Stimulated activated naive CD8-positive, alpha-beta T cell treated with anti-CD3 and anti-CD28 coated beads, Interleukin-15, amount 100 ng/mL, for 72 hours (primary cell): ENCODE measurements at regions not wholly inside any gene's neighbourhood (a gene's known extent, or its start where the extent isn't known, plus 50 kb on each side); places are given as distances from the start of the nearest gene placed in this dataset.

Source experiments
- ATAC-seq: fragments of 150-1000 bp; cut with Tn5 transposase; 2 replicates; pipeline ENCODE4 v1.10.0; 2021; ENCODE audit warnings: mild to moderate bottlenecking, moderate library complexity
- DNase-seq, 2 donors: peaks; one replicate each; pipeline ENCODE4 v3.0.0; 2021 to 2022
- H3K27ac Mint-ChIP-seq, 2 donors: one replicate each; pipeline ENCODE4 v1.8.0; 2022; ENCODE audit warnings: mild to moderate bottlenecking in 2 of 2, mixed read lengths in 2 of 2, moderate library complexity in 2 of 2
- H3K27me3 Mint-ChIP-seq: one replicate; pipeline ENCODE4 v1.8.0; 2022; ENCODE audit warnings: mixed read lengths
- H3K4me1 Mint-ChIP-seq: one replicate; pipeline ENCODE4 v1.8.0; 2022; ENCODE audit warnings: mild to moderate bottlenecking, mixed read lengths
- H3K4me3 Mint-ChIP-seq, 2 donors: one replicate each; pipeline ENCODE4 v1.8.0; 2022; ENCODE audit warnings: mild to moderate bottlenecking in 2 of 2, mixed read lengths in 2 of 2, moderate library complexity in 1 of 2
- H3K9me3 Mint-ChIP-seq, 2 donors: one replicate each; pipeline ENCODE4 v1.8.0; 2022; ENCODE audit warnings: mixed read lengths in 2 of 2

- Mint-ChIP-seq H3K4me1 (no peaks in the 10 kb centered on the region), H3K27me3 (peaks cover 8% of the 10 kb centered on the region), H3K9me3 (no peaks in the 10 kb centered on the region), H3K4me3 (no peak overlapping the region), H3K27ac (peak overlapping the region; percentile 2 to 59)
- ATAC-seq (no peak), DNase-seq (no peak)
Measured at GRCh38 chr19:29085206-29085605, 127.7 kb downstream of the UQCRFS1 start.

- Mint-ChIP-seq H3K27ac (no peak overlapping the region), H3K27me3 (peaks cover 8% of the 10 kb centered on the region), H3K4me1 (no peaks in the 10 kb centered on the region), H3K9me3 (no peaks in the 10 kb centered on the region), H3K4me3 (no peak overlapping the region)
- no peak for DNase-seq
- no peak for ATAC-seq
Measured at GRCh38 chr19:29084266-29084665, 128.7 kb downstream of the UQCRFS1 start.

- no peak for ATAC-seq
- Mint-ChIP-seq H3K4me3 (no peak overlapping the region), H3K27ac (no peak overlapping the region), H3K27me3 (peaks cover 8% of the 10 kb centered on the region), H3K4me1 (no peaks in the 10 kb centered on the region), H3K9me3 (no peaks in the 10 kb centered on the region)
- DNase-seq: no peak
Measured at GRCh38 chr19:29083863-29084262, 129.1 kb downstream of the UQCRFS1 start.

- no peaks in the 10 kb centered on the region for H3K9me3 Mint-ChIP-seq
- H3K4me1 Mint-ChIP-seq: no peaks in the 10 kb centered on the region
- peaks cover 8% of the 10 kb centered on the region for H3K27me3 Mint-ChIP-seq
- H3K27ac Mint-ChIP-seq: no peak overlapping the region
- no peak overlapping the region for H3K4me3 Mint-ChIP-seq
- DNase-seq (no peak), ATAC-seq (no peak)
Measured at GRCh38 chr19:29079356-29080032, 133.5 kb downstream of the UQCRFS1 start.

- H3K4me3 Mint-ChIP-seq: no peak overlapping the region
- H3K27me3 Mint-ChIP-seq: no peaks in the 10 kb centered on the region
- no peak for DNase-seq
- H3K27ac Mint-ChIP-seq: no peak overlapping the region
- H3K9me3 Mint-ChIP-seq: no peaks in the 10 kb centered on the region
- no peaks in the 10 kb centered on the region for H3K4me1 Mint-ChIP-seq
- ATAC-seq: no peak
Measured at GRCh38 chr19:29076963-29077362, 136.0 kb downstream of the UQCRFS1 start.

- H3K27me3 Mint-ChIP-seq: no peaks in the 10 kb centered on the region
- peak overlapping the region in 1 of 2 donors; percentile 52 for H3K27ac Mint-ChIP-seq
Measured at GRCh38 chr19:29076161-29076560, 136.8 kb downstream of the UQCRFS1 start.

GRCh38 chr19:29075149-29075548 lies 137.8 kb downstream of the UQCRFS1 start:
- DNase-seq (no peak), ATAC-seq (no peak)
- Mint-ChIP-seq H3K4me1 (no peaks in the 10 kb centered on the region), H3K9me3 (no peaks in the 10 kb centered on the region), H3K27me3 (no peaks in the 10 kb centered on the region), H3K4me3 (no peak overlapping the region), H3K27ac (no peak overlapping the region)

More at GRCh38 chr19:29076161-29076560, 136.8 kb downstream of the UQCRFS1 start:
- DNase-seq (no peak), ATAC-seq (no peak)
- Mint-ChIP-seq H3K4me3 (no peak overlapping the region), H3K4me1 (no peaks in the 10 kb centered on the region), H3K9me3 (no peaks in the 10 kb centered on the region)

GRCh38 chr19:29074579-29074978 lies 138.4 kb downstream of the UQCRFS1 start:
- ATAC-seq: no peak
- Mint-ChIP-seq H3K4me1 (no peaks in the 10 kb centered on the region), H3K9me3 (no peaks in the 10 kb centered on the region), H3K27me3 (no peaks in the 10 kb centered on the region), H3K4me3 (no peak overlapping the region), H3K27ac (no peak overlapping the region)
- no peak for DNase-seq

GRCh38 chr19:29067831-29068230 lies 145.1 kb downstream of the UQCRFS1 start:
- Mint-ChIP-seq H3K9me3 (peaks cover 6 to 8% of the 10 kb centered on the region in 2 donors), H3K4me1 (no peaks in the 10 kb centered on the region), H3K27ac (no peak overlapping the region), H3K27me3 (peaks cover 5% of the 10 kb centered on the region), H3K4me3 (no peak overlapping the region)
- ATAC-seq: no peak
- DNase-seq: no peak

GRCh38 chr19:29062475-29063435 lies 150.2 kb downstream of the UQCRFS1 start:
- H3K27ac Mint-ChIP-seq: no peak overlapping the region

GRCh38 chr19:29060813-29061364 lies 152.1 kb downstream of the UQCRFS1 start:
- DNase-seq (no peak), ATAC-seq (no peak)
- H3K27me3 Mint-ChIP-seq: peaks cover 14% of the 10 kb centered on the region
- no peaks in the 10 kb centered on the region for H3K4me1 Mint-ChIP-seq
- no peaks in the 10 kb centered on the region for H3K9me3 Mint-ChIP-seq
- no peak overlapping the region for H3K27ac Mint-ChIP-seq
- no peak overlapping the region for H3K4me3 Mint-ChIP-seq

More at GRCh38 chr19:29062475-29063435, 150.2 kb downstream of the UQCRFS1 start:
- ATAC-seq (no peak), DNase-seq (no peak)
- Mint-ChIP-seq H3K4me1 (no peaks in the 10 kb centered on the region), H3K4me3 (no peak overlapping the region), H3K27me3 (peaks cover 20% of the 10 kb centered on the region), H3K9me3 (peaks cover 6 to 8% of the 10 kb centered on the region in 2 donors)

- Mint-ChIP-seq H3K27me3 (peaks cover 7% of the 10 kb centered on the region), H3K4me3 (no peak overlapping the region), H3K27ac (no peak overlapping the region)
Measured at GRCh38 chr19:29056535-29056934, 156.4 kb downstream of the UQCRFS1 start.

GRCh38 chr19:29054886-29055675 lies 157.9 kb downstream of the UQCRFS1 start:
- ATAC-seq (no peak), DNase-seq (no peak)
- H3K9me3 Mint-ChIP-seq: no peaks in the 10 kb centered on the region
- no peak overlapping the region for H3K27ac Mint-ChIP-seq
- no peaks in the 10 kb centered on the region for H3K27me3 Mint-ChIP-seq
- no peak overlapping the region for H3K4me3 Mint-ChIP-seq
- H3K4me1 Mint-ChIP-seq: no peaks in the 10 kb centered on the region

More at GRCh38 chr19:29056535-29056934, 156.4 kb downstream of the UQCRFS1 start:
- no peak for DNase-seq
- no peaks in the 10 kb centered on the region for H3K9me3 Mint-ChIP-seq
- no peaks in the 10 kb centered on the region for H3K4me1 Mint-ChIP-seq
- no peak for ATAC-seq

- no peak for DNase-seq
- H3K27ac Mint-ChIP-seq: no peak overlapping the region
- H3K27me3 Mint-ChIP-seq: no peaks in the 10 kb centered on the region
- H3K4me1 Mint-ChIP-seq: no peaks in the 10 kb centered on the region
- ATAC-seq: no peak
- H3K9me3 Mint-ChIP-seq: no peaks in the 10 kb centered on the region
- no peak overlapping the region for H3K4me3 Mint-ChIP-seq
Measured at GRCh38 chr19:29048873-29049272, 164.1 kb downstream of the UQCRFS1 start.

- no peaks in the 10 kb centered on the region for H3K4me1 Mint-ChIP-seq
- no peak overlapping the region for H3K27ac Mint-ChIP-seq
- H3K4me3 Mint-ChIP-seq: no peak overlapping the region
- no peaks in the 10 kb centered on the region for H3K9me3 Mint-ChIP-seq
- H3K27me3 Mint-ChIP-seq: no peaks in the 10 kb centered on the region
- DNase-seq: no peak
- ATAC-seq: no peak
Measured at GRCh38 chr19:29045679-29046254, 167.2 kb downstream of the UQCRFS1 start.
